HG02970 (cell line): ENCODE measurements at regions not wholly inside any gene's neighbourhood (a gene's known extent, or its start where the extent isn't known, plus 50 kb on each side); places are given as distances from the start of the nearest gene placed in this dataset.

ENCODE experiments used
- ATAC-seq: cut with Tn5 transposase; IDR thresholded peaks from one replicate; pipeline ENCODE4 v1.9.1; 2021; ENCODE audit warnings: mild to moderate bottlenecking, moderate library complexity, moderate number of reproducible peaks; ENCODE audit not compliant: unreplicated experiment, low FRiP score

DNA sequence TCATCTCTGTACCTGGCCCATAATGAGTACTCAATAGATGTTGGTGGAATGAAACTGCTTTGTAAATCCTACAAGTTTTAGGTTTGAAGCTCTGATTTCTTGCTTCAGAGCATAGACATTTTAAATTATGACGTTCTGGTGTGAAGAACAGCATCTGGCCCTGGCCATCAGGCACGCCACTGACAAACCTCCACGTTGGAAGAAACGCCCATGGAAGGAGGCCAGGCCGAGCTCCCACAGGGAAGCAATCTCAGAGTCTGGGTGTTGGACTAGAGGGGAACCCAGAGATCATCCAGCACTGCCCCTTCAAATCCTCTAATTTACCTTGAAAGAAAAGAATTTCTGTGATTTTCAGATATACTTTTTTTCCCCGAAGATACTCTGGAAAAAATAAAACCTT, 328.1 kb upstream of the RGMA start:
- no peak for ATAC-seq

- no peak for ATAC-seq
Observed at GRCh38 chr15:93415576-93415975, 326.6 kb upstream of the RGMA start.

GRCh38 chr15:93414576-93415231, 325.7 kb upstream of the RGMA start:
- ATAC-seq = no peak

DNA sequence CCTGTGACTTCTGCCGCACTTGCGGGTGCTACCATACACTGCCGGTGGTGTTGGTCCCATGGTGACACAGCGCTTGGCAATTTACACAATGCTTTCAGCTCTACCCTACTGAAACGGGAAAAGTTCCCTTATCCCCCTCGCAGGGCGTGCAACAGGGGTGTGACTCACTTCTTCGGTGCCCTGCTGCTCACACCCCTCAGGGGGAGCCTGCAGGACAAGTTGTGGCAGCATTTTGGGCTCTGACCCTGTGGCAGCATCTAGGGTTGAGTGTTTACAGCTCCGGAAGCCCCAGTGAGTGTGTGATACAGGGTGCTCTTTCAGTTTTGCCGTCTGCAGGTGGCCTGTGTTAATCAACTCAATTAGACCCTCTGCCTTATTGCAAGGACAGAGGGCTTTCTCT, 324.7 kb upstream of the RGMA start:
- no peak for ATAC-seq

DNA sequence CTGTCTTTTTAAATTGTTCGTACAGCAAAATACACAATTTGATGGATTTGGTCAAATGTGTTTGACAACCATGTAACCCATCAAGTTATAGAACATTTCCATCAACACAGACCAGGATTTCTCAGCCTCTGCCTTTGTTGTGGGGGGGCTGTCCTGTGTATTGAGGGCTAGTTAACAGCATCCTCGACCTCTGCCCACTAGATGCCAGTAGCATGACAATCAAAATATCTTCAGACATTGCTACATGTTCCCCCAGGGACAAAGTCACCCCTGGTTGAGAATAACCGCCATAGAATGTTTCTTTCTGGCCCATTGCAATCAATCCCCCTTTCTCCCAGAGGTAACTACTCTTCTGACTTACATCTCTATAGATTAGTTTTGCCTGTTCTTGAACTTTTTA, 310.1 kb upstream of the RGMA start:
- no peak for ATAC-seq

DNA sequence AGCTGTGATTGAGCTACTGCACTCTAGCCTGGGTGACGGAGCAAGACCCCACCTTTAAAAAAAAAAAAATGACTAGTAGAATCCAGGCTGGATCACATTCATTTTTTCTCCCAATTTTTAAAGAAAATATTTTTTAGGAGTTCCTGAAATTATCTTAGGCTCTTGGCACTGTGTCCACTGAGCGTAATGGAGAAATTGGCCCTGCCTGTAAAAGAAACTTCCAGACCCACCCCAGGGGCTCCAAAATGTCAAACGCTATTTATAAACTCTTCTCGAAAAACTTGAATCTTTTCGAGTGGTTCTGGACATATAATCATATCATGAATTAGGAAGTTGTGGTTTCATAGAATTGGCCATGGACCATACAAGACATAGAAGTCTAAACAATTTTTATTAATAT, 300.2 kb upstream of the RGMA start:
- ATAC-seq = no peak

GRCh38 chr15:93384886-93385285, 295.9 kb upstream of the RGMA start:
- ATAC-seq = no peak

GRCh38 chr15:93382200-93382820, 293.3 kb upstream of the RGMA start:
- ATAC-seq = no peak

DNA sequence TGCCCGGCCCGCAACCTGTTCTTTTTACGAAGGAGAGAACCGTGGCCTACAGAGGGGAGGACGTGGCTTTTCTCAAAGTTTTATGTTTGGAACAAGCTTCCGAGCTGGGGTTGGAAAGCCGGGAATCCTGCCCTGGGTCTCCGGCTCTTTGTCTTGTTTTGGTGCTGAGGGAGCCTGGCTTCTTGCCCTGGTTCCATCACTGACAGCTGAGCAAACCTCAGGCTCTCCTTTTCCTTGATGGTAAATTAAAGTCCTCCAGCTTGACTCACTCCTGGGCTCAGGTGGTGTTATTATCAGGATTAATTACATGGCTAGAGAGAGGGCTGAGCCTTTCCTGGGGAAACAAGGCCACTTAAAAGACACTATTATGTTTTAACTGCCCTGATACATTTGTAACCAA, 289.5 kb upstream of the RGMA start:
- ATAC-seq = no peak

DNA sequence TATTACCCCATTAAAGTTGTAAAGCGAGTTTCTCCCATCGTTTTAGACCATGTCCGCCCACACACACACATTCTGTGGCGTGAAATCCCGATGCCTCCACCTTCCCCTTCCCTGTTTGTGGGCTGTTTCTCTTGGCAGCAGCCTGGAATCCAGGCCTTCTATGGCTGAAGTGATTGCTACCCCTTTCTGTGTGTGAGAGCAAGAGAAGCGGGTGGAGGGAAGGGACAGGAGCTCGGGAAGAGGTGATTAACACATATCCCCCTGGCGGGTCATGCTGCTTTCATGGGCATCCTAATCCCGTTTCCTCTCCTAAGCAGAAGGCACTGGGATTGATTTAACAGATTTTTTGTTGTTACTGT, 283.8 kb upstream of the RGMA start:
- ATAC-seq = no peak

GRCh38 chr15:93372208-93372864, 283.3 kb upstream of the RGMA start:
- no peak for ATAC-seq

DNA sequence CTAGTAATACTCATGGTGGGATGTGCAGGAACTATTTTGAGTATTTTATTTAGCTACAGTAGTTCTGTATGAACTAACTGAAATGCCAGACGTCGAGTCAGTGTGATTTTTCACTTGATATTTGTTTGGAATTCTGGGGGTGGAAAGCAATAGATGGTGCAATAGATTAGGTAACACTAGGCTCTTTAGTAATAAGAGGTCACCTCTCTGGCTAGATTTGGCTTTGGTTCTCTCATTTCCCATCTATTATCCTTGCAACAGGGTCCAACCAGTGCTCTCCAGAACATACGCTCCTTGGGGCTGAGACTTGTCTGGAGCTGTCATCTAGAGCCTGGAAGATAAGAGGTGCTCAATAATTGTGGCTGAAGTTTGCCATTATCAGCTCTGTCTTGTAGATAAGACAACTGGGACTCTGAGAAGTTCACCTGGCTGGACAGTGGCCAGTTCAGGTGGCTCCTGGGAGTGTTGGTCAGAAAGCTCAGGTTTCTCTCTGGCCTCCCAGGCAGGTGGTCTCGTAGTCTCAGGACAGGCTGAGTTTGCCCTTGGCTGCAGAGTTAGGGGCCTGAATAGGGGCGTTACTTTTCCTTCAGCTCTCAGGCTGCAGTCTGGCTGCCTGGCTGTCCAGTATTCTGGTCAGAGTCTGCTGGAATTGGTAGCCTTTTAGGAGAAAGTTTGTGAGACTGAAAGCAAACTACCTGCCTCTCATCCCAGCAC, 277.5 kb upstream of the RGMA start:
- ATAC-seq = no peak

- ATAC-seq = no peak
Observed at GRCh38 chr15:93362821-93363220, 273.8 kb upstream of the RGMA start.

DNA sequence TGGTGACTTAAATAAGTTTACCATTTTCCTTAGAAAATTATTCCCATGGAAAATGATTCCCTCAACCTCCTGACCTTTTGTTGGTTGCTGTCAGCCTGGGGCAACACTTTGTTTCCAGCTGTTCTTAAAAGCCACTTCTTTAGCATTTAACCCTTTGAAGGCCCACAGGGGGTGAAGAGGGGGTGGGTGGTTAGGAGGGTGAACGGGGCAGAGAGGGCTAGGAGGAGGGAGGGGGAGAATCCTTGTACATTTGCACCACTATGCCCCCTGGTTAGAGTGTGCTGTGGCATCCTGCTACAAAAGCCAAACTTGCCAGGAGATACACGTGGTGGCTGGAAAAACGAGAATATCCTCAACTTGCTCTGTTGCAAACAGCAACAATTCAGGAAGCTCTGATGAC, 273.2 kb upstream of the RGMA start:
- no peak for ATAC-seq

DNA sequence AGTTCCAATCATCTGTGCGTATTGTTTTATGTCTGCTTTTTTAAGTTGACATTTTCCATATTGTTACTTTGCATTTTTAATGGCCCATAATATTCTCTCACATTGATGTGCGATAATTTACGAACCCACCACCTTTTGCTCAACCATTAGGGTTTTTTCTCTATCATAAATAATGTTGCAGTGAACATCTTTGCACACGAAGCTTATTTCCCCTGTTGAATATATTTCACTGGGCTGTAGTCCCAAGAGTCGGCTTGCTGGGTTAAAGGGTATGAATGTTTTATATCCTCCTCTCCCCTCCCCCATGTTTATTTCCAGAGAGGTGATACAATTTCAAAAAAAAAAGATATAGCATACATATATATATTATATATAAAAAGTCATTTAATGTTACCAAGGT, 272.7 kb upstream of the RGMA start:
- no peak for ATAC-seq

GRCh38 chr15:93360976-93361375, 272.0 kb upstream of the RGMA start:
- ATAC-seq = no peak

DNA sequence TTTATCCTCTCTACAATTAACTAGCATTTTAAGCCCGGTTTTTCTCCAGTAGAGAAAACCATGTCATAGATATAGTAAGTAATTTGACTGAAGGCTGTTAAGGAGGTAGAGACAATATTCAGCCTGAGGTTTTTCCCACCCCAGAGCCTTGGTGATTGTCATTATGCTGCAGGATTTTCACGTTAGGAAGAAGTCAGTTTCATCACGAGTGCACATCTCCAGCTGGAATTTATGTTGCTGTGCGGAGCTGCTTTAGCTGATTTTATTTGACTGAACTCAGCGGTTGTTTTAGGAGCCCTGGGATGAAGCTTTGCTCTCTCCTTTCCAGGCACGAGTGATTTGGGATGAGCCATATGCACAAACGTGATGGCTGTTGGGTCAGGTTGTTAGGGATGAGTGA, 271.3 kb upstream of the RGMA start:
- no peak for ATAC-seq

GRCh38 chr15:93359425-93360131, 270.6 kb upstream of the RGMA start:
- no peak for ATAC-seq

DNA sequence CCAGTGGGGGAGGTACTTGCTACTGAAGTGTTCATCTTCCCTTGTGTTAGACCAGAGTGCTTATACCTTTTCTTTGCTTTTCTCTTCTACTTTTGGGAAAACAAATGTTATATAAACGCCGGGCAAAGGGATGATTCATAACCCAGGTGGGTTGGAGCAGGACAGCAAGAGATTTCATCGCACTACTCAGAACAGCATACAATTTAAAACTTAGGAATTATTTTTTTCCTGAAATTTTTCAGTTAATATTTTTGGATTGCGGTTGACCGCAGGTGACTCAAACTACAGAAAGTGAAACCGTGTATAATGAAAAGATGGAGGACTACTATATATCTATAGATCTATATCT, 270.0 kb upstream of the RGMA start:
- no peak for ATAC-seq

DNA sequence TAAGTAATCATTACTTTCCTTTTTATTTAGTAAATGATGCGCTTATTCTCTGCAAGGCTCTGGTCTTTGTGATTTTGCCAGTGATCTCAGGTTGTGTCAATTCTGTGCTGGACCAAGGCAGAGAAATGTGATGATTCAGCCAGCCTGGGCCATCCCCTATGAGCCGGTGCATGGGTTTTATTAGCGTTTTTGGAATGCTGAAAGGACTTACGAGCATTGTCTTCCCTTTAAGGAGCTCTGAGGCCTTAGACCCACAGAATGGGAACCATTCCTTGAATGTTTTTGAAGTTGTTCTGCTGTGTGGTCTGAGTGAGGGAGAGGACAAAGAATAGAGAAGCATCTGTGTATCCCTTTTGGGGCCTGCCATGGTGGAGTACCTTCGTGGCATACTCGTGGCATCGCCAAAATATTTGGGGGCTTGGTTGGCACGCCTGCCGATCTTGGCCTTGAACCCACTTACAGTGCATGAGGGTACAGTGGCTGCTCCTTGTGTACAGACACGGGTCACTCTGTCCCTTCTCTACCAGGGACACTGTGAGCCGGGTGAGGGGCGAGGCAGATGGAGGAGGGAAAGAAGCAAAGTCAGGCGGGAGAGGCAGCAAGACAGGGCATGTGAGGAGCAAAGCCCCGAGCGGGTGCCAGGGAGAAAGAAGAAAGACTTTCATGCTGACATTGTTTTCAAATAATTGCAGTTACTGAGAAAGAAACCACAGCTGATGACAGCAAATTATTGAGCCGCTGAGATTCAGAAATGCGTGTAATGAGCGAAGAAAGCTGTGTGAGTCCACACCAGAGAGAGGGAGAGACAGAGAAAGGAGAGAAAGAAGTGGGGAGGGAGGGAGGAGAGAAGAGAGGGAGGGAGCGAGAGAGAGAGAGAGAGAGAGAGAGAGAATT, 269.4 kb upstream of the RGMA start:
- ATAC-seq = no peak
